BE2C (cell line): ENCODE measurements at regions not wholly inside any gene's neighbourhood (a gene's known extent, or its start where the extent isn't known, plus 50 kb on each side); places are given as distances from the start of the nearest gene placed in this dataset.
"Not testable (repeated sequence)": the region's sequence is repeated elsewhere in the genome, so short reads cannot be mapped to it uniquely, and the experiment has no call there.

ENCODE experiments used
- DNase-seq: peaks from one replicate; pipeline ENCODE4 v3.0.0-alpha.2; 2020
- H3K27me3 ChIP-seq: fragments of 250-450 bp; sonication (Bioruptor Pico); 2 replicates; pipeline ENCODE4 v1.5.1; 2020; ENCODE audit warnings: mild to moderate bottlenecking
- H3K36me3 ChIP-seq: fragments of 250-450 bp; sonication (Bioruptor Pico); 2 replicates; pipeline ENCODE4 v1.5.1; 2020; ENCODE audit warnings: mild to moderate bottlenecking
- H3K4me1 ChIP-seq: fragments of 250-450 bp; sonication (Bioruptor Pico); 2 replicates; pipeline ENCODE4 v1.5.1; 2020
- H3K4me3 ChIP-seq: 2 replicates; pipeline ENCODE4 v1.5.1; 2011; ENCODE audit warnings: low read depth, low read length
- H3K9me3 ChIP-seq: fragments of 250-450 bp; sonication (Bioruptor Pico); 2 replicates; pipeline ENCODE4 v1.5.1; 2020
- TF ChIP-seq, protein P1 (sequence below): IDR thresholded peaks from 2 replicates; pipeline ENCODE4 v1.5.1; 2012; ENCODE audit warnings: mild to moderate bottlenecking, low read depth, low read length

DNA sequence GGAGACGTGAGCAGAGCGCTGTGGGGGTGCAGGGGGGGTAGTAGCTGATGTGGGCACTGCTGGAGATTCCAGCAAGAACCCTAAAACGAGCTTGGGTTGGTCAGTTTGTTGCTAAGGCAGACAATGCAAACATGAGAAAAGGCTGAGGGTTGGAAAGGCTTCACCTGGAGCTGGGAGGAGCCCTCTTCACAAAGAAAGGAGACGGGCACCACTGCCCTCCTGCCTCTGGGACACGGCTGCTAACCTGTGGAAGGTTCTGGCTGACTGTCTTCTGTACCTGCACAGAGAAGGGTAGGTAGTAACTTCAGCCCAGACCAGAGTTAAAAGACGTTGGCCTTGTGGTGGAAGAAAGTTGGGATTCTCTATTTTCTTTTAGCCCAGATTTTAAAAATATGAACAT lies 108.7 kb downstream of the SUCLA2 start:
- TF ChIP-seq, protein P1, sequence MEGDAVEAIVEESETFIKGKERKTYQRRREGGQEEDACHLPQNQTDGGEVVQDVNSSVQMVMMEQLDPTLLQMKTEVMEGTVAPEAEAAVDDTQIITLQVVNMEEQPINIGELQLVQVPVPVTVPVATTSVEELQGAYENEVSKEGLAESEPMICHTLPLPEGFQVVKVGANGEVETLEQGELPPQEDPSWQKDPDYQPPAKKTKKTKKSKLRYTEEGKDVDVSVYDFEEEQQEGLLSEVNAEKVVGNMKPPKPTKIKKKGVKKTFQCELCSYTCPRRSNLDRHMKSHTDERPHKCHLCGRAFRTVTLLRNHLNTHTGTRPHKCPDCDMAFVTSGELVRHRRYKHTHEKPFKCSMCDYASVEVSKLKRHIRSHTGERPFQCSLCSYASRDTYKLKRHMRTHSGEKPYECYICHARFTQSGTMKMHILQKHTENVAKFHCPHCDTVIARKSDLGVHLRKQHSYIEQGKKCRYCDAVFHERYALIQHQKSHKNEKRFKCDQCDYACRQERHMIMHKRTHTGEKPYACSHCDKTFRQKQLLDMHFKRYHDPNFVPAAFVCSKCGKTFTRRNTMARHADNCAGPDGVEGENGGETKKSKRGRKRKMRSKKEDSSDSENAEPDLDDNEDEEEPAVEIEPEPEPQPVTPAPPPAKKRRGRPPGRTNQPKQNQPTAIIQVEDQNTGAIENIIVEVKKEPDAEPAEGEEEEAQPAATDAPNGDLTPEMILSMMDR = no peak
- DNase-seq = no peak
- H3K36me3 ChIP-seq = no peaks in the 10 kb centered on the region
- no peaks in the 10 kb centered on the region for H3K27me3 ChIP-seq
- no peaks in the 10 kb centered on the region for H3K9me3 ChIP-seq
- H3K4me3 ChIP-seq = no peak overlapping the region
- no peaks in the 10 kb centered on the region for H3K4me1 ChIP-seq

DNA sequence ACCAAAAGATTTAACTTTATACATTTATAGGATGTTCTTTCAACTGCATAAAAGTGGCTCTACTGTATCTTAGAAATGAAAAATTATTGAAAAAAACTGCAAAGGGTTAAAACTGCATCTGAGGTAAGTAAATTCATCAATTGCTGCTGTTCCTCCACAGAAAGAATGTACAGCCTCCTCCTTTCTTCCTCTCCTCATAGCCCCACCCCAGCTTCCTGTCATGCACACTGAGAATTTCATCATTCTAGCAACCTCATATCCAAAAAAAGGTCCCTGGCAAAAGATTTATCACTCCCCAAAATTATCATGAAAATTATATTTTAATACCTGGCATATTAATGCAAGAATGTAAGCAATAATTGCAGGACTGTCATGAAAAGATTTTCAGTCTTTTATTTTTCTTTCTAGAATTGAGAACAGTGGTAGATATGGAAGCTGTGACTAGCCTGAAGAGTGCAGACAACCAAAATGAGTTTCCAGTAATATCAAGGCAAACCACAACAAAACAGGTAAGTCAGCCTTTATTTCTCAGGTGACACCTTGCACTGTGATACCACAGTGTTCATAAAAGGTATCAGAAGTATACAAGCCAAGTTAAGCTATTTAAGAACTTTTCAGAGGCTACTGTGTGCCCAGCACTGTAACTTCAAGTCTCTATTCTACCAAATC lies 110.8 kb downstream of the SUCLA2 start:
- TF ChIP-seq, protein P1 = no peak
- no peaks in the 10 kb centered on the region for H3K36me3 ChIP-seq
- no peaks in the 10 kb centered on the region for H3K4me1 ChIP-seq
- no peaks in the 10 kb centered on the region for H3K27me3 ChIP-seq
- H3K4me3 ChIP-seq = no peak overlapping the region
- H3K9me3 ChIP-seq = no peaks in the 10 kb centered on the region
- no peak for DNase-seq

DNA sequence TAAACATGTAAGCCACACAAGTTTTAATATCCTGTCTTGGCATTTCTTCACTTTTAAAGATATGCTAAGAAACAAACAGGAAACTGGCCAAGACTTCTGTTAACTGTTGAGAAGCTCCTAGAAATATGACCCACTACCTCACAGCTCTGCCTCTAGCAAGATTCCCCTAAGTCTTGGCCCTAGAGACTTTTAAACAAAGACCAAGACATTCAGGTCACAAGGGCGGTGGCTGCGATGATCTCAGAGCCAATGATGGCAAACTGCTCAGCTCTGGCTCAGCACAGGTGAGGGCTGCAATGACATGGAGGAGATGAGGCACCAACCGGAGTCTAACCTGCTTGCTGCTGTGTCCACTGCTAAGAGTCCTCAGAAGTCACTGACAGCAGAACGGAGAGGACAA lies 114.8 kb downstream of the SUCLA2 start:
- Histone ChIP-seq H3K4me1 (no peaks in the 10 kb centered on the region), H3K4me3 (no peak overlapping the region), H3K27me3 (no peaks in the 10 kb centered on the region), H3K36me3 (no peaks in the 10 kb centered on the region), H3K9me3 (no peaks in the 10 kb centered on the region)
- TF ChIP-seq, protein P1 = no peak
- DNase-seq = no peak

DNA sequence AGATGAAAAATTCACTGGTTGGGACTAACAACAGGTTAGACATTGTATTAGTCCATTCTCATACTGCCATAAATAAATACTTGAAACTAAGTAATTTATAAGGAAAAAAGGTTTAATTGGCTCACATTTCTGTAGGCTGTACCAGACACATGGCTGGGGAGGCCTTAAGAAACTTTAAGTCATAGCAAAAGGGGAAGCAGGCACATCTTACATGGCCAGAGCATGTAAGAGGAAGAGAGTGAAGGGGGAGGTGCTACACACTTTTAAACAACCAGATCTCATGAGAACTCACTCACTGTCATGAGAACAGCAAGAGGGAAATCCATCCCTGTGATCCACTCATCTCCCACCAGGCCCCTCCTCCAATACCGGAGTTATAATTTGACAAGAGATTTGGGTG lies 125.9 kb downstream of the SUCLA2 start:
- TF ChIP-seq, protein P1 = no peak
- Histone ChIP-seq H3K27me3 (no peaks in the 10 kb centered on the region; the same call in 1 of the 2 replicates), H3K4me3 (no peak overlapping the region), H3K36me3 (no peaks in the 10 kb centered on the region), H3K4me1 (no peaks in the 10 kb centered on the region), H3K9me3 (no peaks in the 10 kb centered on the region)
- DNase-seq = no peak

DNA sequence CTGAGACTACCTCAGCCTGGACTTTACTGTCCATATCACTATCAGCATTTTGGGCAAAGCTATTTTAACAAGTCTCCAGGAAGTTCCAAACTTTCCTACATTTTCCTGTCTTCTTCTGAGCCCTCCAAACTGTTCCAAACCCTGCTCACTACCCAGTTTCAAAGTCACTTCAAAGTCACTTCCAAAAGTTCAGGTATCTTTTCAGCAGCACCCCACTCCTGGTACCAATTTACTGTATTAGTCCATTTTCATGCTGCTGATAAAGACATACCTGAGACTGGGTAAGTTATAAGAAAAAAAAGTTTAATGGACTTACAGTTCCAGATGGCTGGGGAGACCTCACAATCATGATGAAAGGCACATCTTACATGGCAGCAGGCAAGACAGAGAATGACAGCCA lies 127.1 kb downstream of the SUCLA2 start:
- not testable (repeated sequence) for H3K9me3 ChIP-seq, H3K27me3 ChIP-seq, H3K36me3 ChIP-seq, DNase-seq, H3K4me1 ChIP-seq, H3K4me3 ChIP-seq

DNA sequence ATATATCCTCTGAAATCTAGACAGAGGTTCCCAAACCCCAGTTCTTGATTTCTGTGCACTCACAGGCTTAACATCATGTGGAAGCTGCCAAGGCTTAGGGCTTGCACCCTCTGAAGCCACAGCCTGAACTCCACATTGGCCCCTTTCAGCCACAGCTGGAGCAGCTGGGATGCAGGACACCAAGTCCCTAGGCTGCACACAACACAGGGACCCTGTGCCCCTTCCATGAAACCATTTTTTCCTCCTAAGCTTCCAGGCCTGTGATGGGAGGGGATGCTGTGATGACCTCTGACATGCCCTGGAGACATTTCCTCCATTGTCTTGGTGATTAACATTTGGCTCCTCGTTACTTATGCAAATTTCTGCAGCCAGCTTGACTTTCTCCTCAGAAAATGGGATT lies 127.8 kb downstream of the SUCLA2 start:
- H3K27me3 ChIP-seq, H3K36me3 ChIP-seq, DNase-seq, H3K4me3 ChIP-seq, H3K9me3 ChIP-seq, H3K4me1 ChIP-seq: not testable (repeated sequence)

DNA sequence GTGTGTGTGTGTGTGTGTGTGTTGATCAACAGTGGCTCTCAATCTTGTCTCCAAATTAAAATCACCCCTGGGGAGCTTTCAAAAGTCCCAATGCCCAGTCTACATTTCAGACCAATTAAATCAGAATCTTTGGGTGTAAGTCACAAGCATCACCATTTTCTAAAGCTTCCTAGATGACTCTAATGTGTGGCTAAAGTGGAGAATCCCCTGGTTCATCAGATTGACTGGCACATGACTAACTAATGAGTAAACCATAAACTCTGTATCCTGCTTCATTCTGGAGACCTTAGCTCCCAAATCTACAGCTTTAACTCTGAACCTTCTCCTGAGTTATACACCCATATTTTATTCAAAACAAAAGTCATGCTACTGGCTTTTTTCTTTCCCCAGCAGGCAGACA lies 131.3 kb downstream of the SUCLA2 start:
- Histone ChIP-seq H3K36me3 (no peaks in the 10 kb centered on the region), H3K4me3 (no peak overlapping the region), H3K4me1 (no peaks in the 10 kb centered on the region), H3K27me3 (no peaks in the 10 kb centered on the region; the same call in 1 of the 2 replicates), H3K9me3 (no peaks in the 10 kb centered on the region)
- TF ChIP-seq, protein P1 = no peak
- DNase-seq = no peak
